GM12872 (cell line): ENCODE measurements at regions not wholly inside any gene's neighbourhood (a gene's known extent, or its start where the extent isn't known, plus 50 kb on each side); places are given as distances from the start of the nearest gene placed in this dataset.

Source experiments
- CTCF ChIP-seq: IDR thresholded peaks from 3 replicates; pipeline ENCODE4 v1.5.1; 2011; ENCODE audit warnings: low read depth, mild to moderate bottlenecking, low read length, moderate library complexity; ENCODE audit not compliant: insufficient read depth

GRCh38 chr3:14338242-14338641, 64.2 kb upstream of the SLC6A6 start:
- TF ChIP-seq CTCF = no peak

GRCh38 chr3:14338898-14339458, 63.4 kb upstream of the SLC6A6 start:
- TF ChIP-seq CTCF = no peak

GRCh38 chr3:14340960-14341708, 61.3 kb upstream of the SLC6A6 start:
- no peak for TF ChIP-seq CTCF

- TF ChIP-seq CTCF = no peak
These were observed 58.9 kb upstream of the SLC6A6 start for GRCh38 chr3:14343338-14344112.

GRCh38 chr3:14344351-14344750, 58.1 kb upstream of the SLC6A6 start:
- TF ChIP-seq CTCF = no peak

GRCh38 chr3:14345496-14346150, 56.8 kb upstream of the SLC6A6 start:
- no peak for TF ChIP-seq CTCF

GRCh38 chr3:14346191-14346590, 56.2 kb upstream of the SLC6A6 start:
- TF ChIP-seq CTCF = no peak
